GM12878 (cell line): ENCODE measurements at regions not wholly inside any gene's neighbourhood (a gene's known extent, or its start where the extent isn't known, plus 50 kb on each side); places are given as distances from the start of the nearest gene placed in this dataset.

Experiments
- ATAC-seq: fragments of 200-7000 bp; cut with Tn5 transposase; 3 replicates; pipeline ENCODE4 v1.9.1; 2020; ENCODE audit warnings: mild to moderate bottlenecking, moderate library complexity
- BruUV-seq: library from RNA; stranded (reverse); fragments of 400-500 nt; replicated peaks from 2 replicates; lab custom pipeline; 2021; lab: Mats Ljungman, UMichigan
- CTCF ChIA-PET: fragments of 300-600 bp; sonication (Branson Sonifier 250); formaldehyde crosslinking; extraction: SDS; loops from one replicate; lab custom pipeline; 2021; ENCODE audit warnings: inconsistent platforms; lab: Yijun Ruan, JAX
- POLR2A ChIA-PET: fragments of 350-600 bp; formaldehyde crosslinking; extraction: SDS; loops from one replicate; lab custom pipeline; 2021; ENCODE audit warnings: inconsistent platforms; lab: Charles Lee
- RAD21 ChIA-PET: fragments of 300-600 bp; sonication (Branson Sonifier 250); formaldehyde crosslinking; loops from one replicate; lab custom pipeline; 2023; ENCODE audit warnings: antibody characterized with exemption; ENCODE audit not compliant: unreplicated experiment; lab: Charles Lee
- SMC1A ChIA-PET: fragments of 300-600 bp; sonication (Branson Sonifier 250); formaldehyde crosslinking; loops from one replicate; lab custom pipeline; 2023; ENCODE audit not compliant: unreplicated experiment, uncharacterized antibody; lab: Charles Lee
- DNase-seq: peaks from one replicate; pipeline ENCODE4 v3.0.0-alpha.2; 2011; ENCODE audit warnings: low read depth, low spot score
- FAIRE-seq: peaks from 3 replicates; lab custom pipeline; 2011; peaks lifted over from hg19 to GRCh38; lab: Jason Lieb, UNC
- H2AFZ ChIP-seq: 2 replicates; pipeline ENCODE4 v1.6.0; 2011; ENCODE audit warnings: low read depth, low read length, control low read depth; ENCODE audit not compliant: control insufficient read depth
- H3K27ac ChIP-seq: 2 replicates; pipeline ENCODE4 v1.5.1; 2011; ENCODE audit warnings: control low read depth; ENCODE audit not compliant: control insufficient read depth, insufficient read depth
- H3K27me3 ChIP-seq, 2 experiments: replicated peaks in 1 of 2; 2 replicates each; pipeline versions ENCODE4 v1.6.0 to v1.6.1; 2011; ENCODE audit warnings: low read length in 1 of 2; ENCODE audit not compliant: control insufficient read depth in 2 of 2, insufficient read depth in 2 of 2
- H3K36me3 ChIP-seq, 2 experiments: 2 replicates each; pipeline ENCODE4 v1.5.1; 2011; ENCODE audit warnings: low read length in 1 of 2; ENCODE audit not compliant: control insufficient read depth in 2 of 2, insufficient read depth in 2 of 2
- H3K4me1 ChIP-seq: 2 replicates; pipeline ENCODE4 v1.6.1; 2011; ENCODE audit warnings: mild to moderate bottlenecking, low read length, moderate library complexity, mixed read lengths; ENCODE audit not compliant: control insufficient read depth, insufficient read depth
- H3K4me2 ChIP-seq: 2 replicates; pipeline ENCODE4 v1.6.0; 2011; ENCODE audit warnings: control low read depth; ENCODE audit not compliant: control insufficient read depth, insufficient read depth
- H3K4me3 ChIP-seq: fragments of 200-600 bp; sonication (generic); 2 replicates; pipeline ENCODE4 v1.5.1; 2016
- H3K79me2 ChIP-seq: 2 replicates; pipeline ENCODE4 v1.6.0; 2011; ENCODE audit warnings: low read length; ENCODE audit not compliant: control insufficient read depth, insufficient read depth
- H3K9ac ChIP-seq: 2 replicates; pipeline ENCODE4 v1.8.0; 2011; ENCODE audit warnings: low read length, control low read depth, mixed read lengths; ENCODE audit not compliant: control insufficient read depth, insufficient read depth
- H3K9me3 ChIP-seq: replicated peaks from 3 replicates; pipeline ENCODE4 v1.5.1; 2011; ENCODE audit warnings: mild to moderate bottlenecking, low read length; ENCODE audit not compliant: control insufficient read depth, insufficient read depth
- H4K20me1 ChIP-seq: 2 replicates; pipeline ENCODE4 v1.6.0; 2011; ENCODE audit not compliant: control insufficient read depth, insufficient read depth
- SIX5 ChIP-seq: IDR thresholded peaks from 2 replicates; pipeline ENCODE4 v1.6.1; 2011; ENCODE audit warnings: mild to moderate bottlenecking, low read depth, low read length, moderate library complexity; ENCODE audit not compliant: severe bottlenecking
- ZNF384 ChIP-seq: IDR thresholded peaks from 2 replicates; pipeline ENCODE4 v1.6.1; 2012; ENCODE audit warnings: low read depth, mild to moderate bottlenecking, low read length, improper control_type of control experiment, borderline replicate concordance
- ZNF687 ChIP-seq: fragments of 450-650 bp; IDR thresholded peaks from 2 replicates; pipeline ENCODE4 v1.6.1; 2017; ENCODE audit warnings: mild to moderate bottlenecking, moderate library complexity
- whole genome bisulfite sequencing: methylation state at CpG from one replicate; pipeline ENCODE4 v1.1.6; 2016; ENCODE audit warnings: low lambda C conversion rate; ENCODE audit not compliant: insufficient replicate concordance, insufficient coverage; ENCODE audit errors: missing lambda C conversion rate; 5-methylcytosine and 5-hydroxymethylcytosine counted together
- in situ Hi-C: fragments of 300-500 bp; cut with MboI; formaldehyde crosslinking; loops from 9 replicates; pipeline ENCODE4 v1.14.3; 2018; ENCODE audit warnings: mixed read lengths
- intact Hi-C: fragments of 100-400 bp; cut with micrococcal nuclease; formaldehyde crosslinking; loops from one replicate; pipeline ENCODE4 v1.14.2; 2022; ENCODE audit not compliant: unreplicated experiment

GRCh38 chr1:60973668-60974067 is 108.7 kb upstream of the NFIA start:
- FAIRE-seq (no peak), ATAC-seq (no peak), DNase-seq (no peak)
- in situ Hi-C loops (loop anchor here (10.0 kb wide), 1 partner anchor 481 kb away; no protein-coding TSS in a partner anchor), intact Hi-C loops (loop anchor here (10.0 kb wide), 3 partner anchors 371 to 671 kb away; no protein-coding TSS in a partner anchor)
- RAD21 ChIA-PET = no interaction called here
- Histone ChIP-seq H3K9ac (no peak overlapping the region), H3K4me3 (no peak overlapping the region), H3K79me2 (no peaks in the 10 kb centered on the region), H2AFZ (no peak overlapping the region), H3K9me3 (no peaks in the 10 kb centered on the region), H3K4me1 (no peaks in the 10 kb centered on the region), H3K27me3 (no peaks in the 10 kb centered on the region), H3K36me3 (no peaks in the 10 kb centered on the region), H3K27ac (no peak overlapping the region), H4K20me1 (no peaks in the 10 kb centered on the region), H3K4me2 (no peak overlapping the region)
- CTCF ChIA-PET = interaction anchor here (1.2 kb wide), 1 partner anchor 611 kb away, joined by 3 read pairs; no protein-coding TSS in a partner anchor
- TF ChIP-seq SIX5 = no peak
- no peak for TF ChIP-seq ZNF384
- no peak for TF ChIP-seq ZNF687
- SMC1A ChIA-PET = no interaction called here
- no TSS peak for BruUV-seq
- WGBS = 27% methylated on average over 4 of the region's 4 CpGs
- POLR2A ChIA-PET = no interaction called here
